SK-N-MC (cell line): ENCODE measurements at regions not wholly inside any gene's neighbourhood (a gene's known extent, or its start where the extent isn't known, plus 50 kb on each side); places are given as distances from the start of the nearest gene placed in this dataset.

Experiments used
- EZH2 ChIP-seq: fragments of 200-600 bp; sonication (generic); IDR thresholded peaks from one replicate; pipeline ENCODE4 v1.6.1; 2017; ENCODE audit warnings: antibody characterized with exemption
- POLR2AphosphoS5 ChIP-seq: IDR thresholded peaks from 2 replicates; pipeline ENCODE4 v1.6.1; 2012; ENCODE audit warnings: mild to moderate bottlenecking, low read depth, low read length, borderline replicate concordance

GRCh38 chr15:30008156-30008555, 74.6 kb upstream of the GOLGA8J start:
- TF ChIP-seq POLR2AphosphoS5 (no peak), EZH2 (no peak)
